Activated naive CD4-positive, alpha-beta T cell treated with anti-CD3 and anti-CD28 coated beads, Interleukin-2, amount 10 ng/mL, durations not matched to agents 7 days and 5 days (primary cell): ENCODE measurements at regions not wholly inside any gene's neighbourhood (a gene's known extent, or its start where the extent isn't known, plus 50 kb on each side); places are given as distances from the start of the nearest gene placed in this dataset.
"Not testable (repeated sequence)": the region's sequence is repeated elsewhere in the genome, so short reads cannot be mapped to it uniquely, and the experiment has no call there.

Source experiments
- CTCF ChIA-PET: fragments of 350-600 bp; sonication (Branson Sonifier 250); formaldehyde crosslinking; loops from one replicate; lab custom pipeline; 2021; ENCODE audit warnings: antibody characterized with exemption; lab: Charles Lee
- DNase-seq: peaks from one replicate; pipeline ENCODE4 v3.0.0-alpha.2; 2020
- H3K27ac Mint-ChIP-seq: one replicate; pipeline ENCODE4 v1.8.0; 2021; ENCODE audit warnings: mild to moderate bottlenecking, moderate library complexity, mixed read lengths
- H3K27me3 Mint-ChIP-seq: one replicate; pipeline ENCODE4 v1.8.0; 2021; ENCODE audit warnings: mild to moderate bottlenecking, mixed read lengths
- H3K36me3 Mint-ChIP-seq: one replicate; pipeline ENCODE4 v1.8.0; 2021; ENCODE audit warnings: mixed read lengths
- H3K4me1 Mint-ChIP-seq: one replicate; pipeline ENCODE4 v1.8.0; 2021; ENCODE audit warnings: mixed read lengths
- H3K4me3 Mint-ChIP-seq: one replicate; pipeline ENCODE4 v1.8.0; 2021; ENCODE audit warnings: mild to moderate bottlenecking, moderate library complexity, mixed read lengths
- H3K9me3 Mint-ChIP-seq: one replicate; pipeline ENCODE4 v1.8.0; 2021; ENCODE audit warnings: mixed read lengths

DNA sequence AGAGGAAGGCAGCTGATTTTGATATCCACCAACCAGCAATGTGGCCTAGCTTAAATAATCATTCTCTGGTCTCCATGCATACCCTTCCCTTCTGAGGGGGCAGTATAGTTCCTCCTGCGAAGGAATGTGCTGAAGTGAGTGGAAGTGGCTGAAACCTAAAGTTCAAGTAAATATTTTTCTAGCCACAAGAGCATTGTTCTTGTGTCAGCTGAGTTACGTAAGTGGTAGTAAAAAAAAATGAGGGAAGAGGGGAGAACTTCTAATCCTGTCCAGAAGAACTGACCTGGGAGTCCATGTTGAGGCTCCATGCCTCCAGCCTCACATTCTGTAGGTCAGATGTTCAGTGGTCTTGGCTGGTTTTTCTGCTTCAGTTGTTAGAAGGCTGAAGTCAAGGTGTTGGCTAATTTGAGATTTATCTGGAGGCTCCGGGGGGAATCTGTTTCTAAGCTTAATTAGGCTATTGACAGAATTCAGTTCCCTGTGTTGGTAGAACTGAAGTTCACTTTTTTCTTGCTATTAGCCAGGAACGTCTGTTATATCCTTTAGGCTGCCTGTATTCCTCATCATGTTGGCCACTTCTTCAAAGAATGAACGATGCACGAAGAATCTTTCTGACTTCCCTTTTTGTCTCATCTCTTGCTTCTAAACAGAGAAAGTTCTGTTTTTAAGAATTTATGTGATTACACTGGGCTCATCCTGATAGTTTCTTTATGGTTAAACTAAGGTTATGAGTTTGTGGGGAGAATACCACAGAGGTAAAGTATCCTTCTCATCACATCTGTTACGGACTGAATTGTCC, 207.1 kb upstream of the PRSS16 start:
- Mint-ChIP-seq H3K4me3 (no peak overlapping the region), H3K9me3 (no peaks in the 10 kb centered on the region), H3K27me3 (peaks cover 11% of the 10 kb centered on the region), H3K4me1 (no peaks in the 10 kb centered on the region), H3K36me3 (no peaks in the 10 kb centered on the region), H3K27ac (no peak overlapping the region)
- CTCF ChIA-PET, result interaction anchor here (0.6 kb wide), 1 partner anchor 48 kb away, joined by 3 read pairs; no protein-coding TSS in a partner anchor
- no peak for DNase-seq

DNA sequence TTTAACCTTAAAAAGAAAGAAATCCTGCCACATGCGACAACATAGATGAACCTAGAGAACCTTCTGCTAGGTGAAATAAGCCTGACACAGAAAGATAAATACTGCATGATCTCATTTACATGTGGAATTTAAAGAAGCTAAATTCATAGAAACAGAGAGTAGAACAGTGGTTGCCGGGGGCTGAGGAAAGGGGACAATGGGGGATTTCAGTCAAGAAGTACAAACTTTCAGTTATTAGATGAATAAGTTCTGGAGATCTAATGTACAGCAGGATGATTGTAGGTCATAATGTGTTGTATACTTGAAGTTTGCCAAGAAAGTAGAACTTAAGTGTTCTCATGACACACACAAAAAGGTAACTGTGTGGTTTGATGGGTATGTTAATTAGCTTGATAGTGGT, 204.3 kb upstream of the PRSS16 start:
- no peaks in the 10 kb centered on the region for H3K36me3 Mint-ChIP-seq
- CTCF ChIA-PET, result no interaction called here
- no peak for DNase-seq
- no peak overlapping the region for H3K27ac Mint-ChIP-seq
- peaks cover 9% of the 10 kb centered on the region for H3K27me3 Mint-ChIP-seq
- no peak overlapping the region for H3K4me3 Mint-ChIP-seq
- H3K4me1 Mint-ChIP-seq, result no peaks in the 10 kb centered on the region
- peaks cover 4% of the 10 kb centered on the region for H3K9me3 Mint-ChIP-seq

DNA sequence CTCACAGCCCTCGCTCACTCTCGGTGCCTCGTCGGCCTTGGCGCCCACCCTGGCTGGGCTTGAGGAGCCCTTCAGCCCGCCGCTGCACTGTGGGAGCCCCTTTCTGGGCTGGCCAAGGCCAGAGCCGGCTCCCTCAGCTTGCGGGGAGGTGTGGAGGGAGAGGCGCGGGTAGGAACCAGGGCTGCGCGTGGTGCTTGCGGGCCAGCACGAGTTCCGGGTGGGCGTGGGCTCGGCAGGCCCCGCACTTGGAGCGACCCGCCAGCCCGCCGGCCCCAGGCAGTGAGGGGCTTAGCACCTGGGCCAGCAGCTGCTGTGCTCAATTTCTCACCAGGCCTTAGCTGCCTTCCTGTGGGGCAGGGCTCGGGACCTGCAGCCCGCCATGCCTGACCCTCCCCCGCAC, 202.4 kb upstream of the PRSS16 start:
- H3K36me3 Mint-ChIP-seq, H3K4me1 Mint-ChIP-seq, CTCF ChIA-PET, H3K9me3 Mint-ChIP-seq, H3K4me3 Mint-ChIP-seq, H3K27ac Mint-ChIP-seq, H3K27me3 Mint-ChIP-seq, DNase-seq: not testable (repeated sequence)

DNA sequence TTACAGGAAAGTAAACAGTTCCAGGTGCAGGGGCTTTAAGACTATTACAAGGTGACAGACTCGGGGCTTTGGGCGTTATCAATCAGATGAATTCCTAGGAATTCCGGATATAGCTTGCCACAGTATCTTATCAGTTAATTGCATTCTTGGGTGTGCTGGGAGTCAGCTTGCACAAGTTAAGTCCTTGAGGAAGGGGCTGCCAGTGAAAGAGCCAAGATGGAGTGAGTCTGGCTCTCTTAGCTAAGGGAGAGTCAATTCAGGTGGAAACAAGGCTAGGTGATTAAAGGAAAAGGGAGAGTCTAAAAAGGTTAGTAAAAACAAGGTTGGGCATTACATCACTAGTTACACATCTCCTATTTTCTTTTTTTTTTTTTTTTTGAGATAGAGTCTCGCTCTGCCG, 199.8 kb upstream of the PRSS16 start:
- CTCF ChIA-PET, H3K36me3 Mint-ChIP-seq, H3K9me3 Mint-ChIP-seq, DNase-seq, H3K27ac Mint-ChIP-seq, H3K27me3 Mint-ChIP-seq, H3K4me3 Mint-ChIP-seq, H3K4me1 Mint-ChIP-seq: not testable (repeated sequence)

DNA sequence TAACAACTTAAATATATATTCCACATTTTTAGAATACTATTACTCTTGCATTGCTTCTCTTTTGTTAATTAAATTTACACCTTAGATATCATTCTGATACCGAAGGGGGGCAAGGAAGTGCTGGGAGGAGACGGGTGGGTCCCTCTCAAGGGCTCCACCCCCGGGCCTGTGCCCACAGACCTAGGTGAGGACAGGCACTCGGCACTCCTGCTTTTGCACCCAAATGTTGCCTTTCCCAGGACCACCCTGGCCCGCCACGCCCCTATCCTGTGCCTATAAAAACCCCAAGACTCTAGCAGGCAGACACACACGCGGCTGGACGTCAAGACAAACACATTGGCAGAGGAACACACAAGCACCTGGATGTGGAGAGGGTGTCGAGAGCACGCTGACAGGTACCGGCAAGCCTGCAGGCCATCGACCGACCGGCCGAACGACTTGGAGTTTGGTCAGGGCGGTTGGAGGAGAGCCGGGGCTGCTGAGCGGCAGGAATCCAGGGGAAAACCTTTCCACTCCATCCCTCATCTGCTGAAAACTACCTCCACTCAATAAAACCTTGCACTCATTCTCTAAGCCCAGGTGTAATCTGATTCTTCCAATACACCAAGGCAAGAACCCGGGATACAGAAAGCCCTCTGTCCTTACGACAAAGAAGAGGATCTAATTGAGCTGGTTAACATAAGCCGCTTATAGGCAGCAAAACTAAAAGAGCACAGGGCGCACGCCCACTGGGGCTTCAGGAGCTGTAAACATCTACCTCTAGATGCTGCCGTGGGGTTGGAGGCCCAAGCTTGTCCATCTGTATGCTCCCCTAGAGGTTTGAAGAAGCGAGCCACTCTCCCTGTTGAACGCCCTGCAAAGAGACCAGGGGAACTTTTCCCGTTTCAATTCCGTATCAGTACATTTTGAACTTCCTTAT, 197.4 kb upstream of the PRSS16 start:
- H3K27me3 Mint-ChIP-seq, result peaks cover 8% of the 10 kb centered on the region
- no peak overlapping the region for H3K27ac Mint-ChIP-seq

DNA sequence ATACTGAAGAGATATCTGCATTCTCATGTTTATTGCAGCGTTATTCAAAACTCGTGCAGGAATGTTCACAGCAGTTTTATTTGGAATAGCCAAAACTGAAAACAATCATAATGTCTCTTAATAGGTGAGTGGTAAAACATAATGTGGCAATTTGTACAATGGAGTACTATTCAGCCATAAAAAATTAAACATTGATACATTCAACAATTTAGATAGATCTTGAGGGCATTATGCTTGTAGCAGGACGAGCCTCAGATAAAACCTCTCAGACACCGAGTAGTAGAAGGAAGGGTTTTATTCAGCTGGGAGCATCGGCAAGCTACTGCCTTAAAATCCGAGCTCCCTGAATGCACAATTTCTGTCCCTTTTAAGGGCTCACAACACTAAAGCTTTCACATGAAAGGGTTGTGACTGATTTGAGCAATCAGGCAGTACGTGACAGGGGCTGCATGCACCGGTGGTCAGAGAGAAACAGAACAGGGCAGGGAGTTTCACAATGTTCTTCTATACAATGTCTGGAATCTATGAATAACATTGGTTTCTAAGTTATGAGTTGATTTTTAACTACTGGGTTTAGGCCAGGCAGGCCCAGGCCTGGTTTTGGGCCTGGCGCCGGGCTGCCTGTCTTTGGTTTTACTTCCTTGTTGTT, 195.3 kb upstream of the PRSS16 start:
- H3K36me3 Mint-ChIP-seq, CTCF ChIA-PET, H3K4me3 Mint-ChIP-seq, H3K4me1 Mint-ChIP-seq, H3K27ac Mint-ChIP-seq, H3K9me3 Mint-ChIP-seq, DNase-seq: not testable (repeated sequence)
- H3K27me3 Mint-ChIP-seq, result peaks cover 14% of the 10 kb centered on the region

More for the DNA sequence above, 197.4 kb upstream of the PRSS16 start:
- H3K4me1 Mint-ChIP-seq, result no peaks in the 10 kb centered on the region
- no peak overlapping the region for H3K4me3 Mint-ChIP-seq
- no peaks in the 10 kb centered on the region for H3K36me3 Mint-ChIP-seq
- CTCF ChIA-PET, result no interaction called here
- DNase-seq, result no peak
- H3K9me3 Mint-ChIP-seq, result peaks cover 4% of the 10 kb centered on the region

DNA sequence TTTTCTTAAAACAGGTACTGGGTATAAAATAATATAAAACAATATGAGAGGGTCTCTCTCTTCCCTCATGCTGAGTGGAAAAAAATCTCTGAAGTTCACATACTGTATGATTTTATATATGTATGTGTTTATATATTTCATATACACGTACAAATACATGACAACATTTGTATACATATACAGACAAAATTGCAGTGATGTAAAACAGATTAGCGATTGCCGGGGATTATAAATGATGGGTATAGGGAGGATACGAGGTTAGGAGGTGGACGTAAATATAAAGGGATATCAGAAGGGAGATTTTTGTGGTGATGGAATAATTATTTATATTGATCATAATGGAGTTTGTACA, 194.8 kb upstream of the PRSS16 start:
- no peaks in the 10 kb centered on the region for H3K36me3 Mint-ChIP-seq
- peaks cover 14% of the 10 kb centered on the region for H3K27me3 Mint-ChIP-seq

DNA sequence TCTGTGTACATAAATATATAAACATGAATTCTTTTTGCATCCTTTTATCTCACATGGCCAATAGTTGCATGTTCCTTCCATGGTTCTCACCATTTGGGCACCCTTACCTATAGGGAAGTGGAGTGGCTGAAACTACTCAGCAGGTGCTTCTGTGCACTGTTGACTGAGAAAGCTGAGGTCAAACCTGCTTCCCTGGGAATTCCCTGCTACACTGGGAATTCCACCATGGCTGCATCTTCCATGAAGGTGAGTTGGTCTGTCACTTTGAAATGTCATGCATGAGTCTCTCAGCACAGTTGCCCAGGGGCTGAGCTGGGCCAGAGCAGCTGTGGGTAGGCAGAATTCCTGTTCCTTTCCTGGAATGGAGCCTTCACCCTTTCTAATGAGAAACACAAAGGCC, 193.8 kb upstream of the PRSS16 start:
- no peaks in the 10 kb centered on the region for H3K36me3 Mint-ChIP-seq
- CTCF ChIA-PET, result no interaction called here
- no peak for DNase-seq
- no peak overlapping the region for H3K4me3 Mint-ChIP-seq
- no peak overlapping the region for H3K27ac Mint-ChIP-seq
- H3K9me3 Mint-ChIP-seq, result no peaks in the 10 kb centered on the region
- peaks cover 14% of the 10 kb centered on the region for H3K27me3 Mint-ChIP-seq
- H3K4me1 Mint-ChIP-seq, result no peaks in the 10 kb centered on the region

More for the DNA sequence above, 194.8 kb upstream of the PRSS16 start:
- H3K4me1 Mint-ChIP-seq, result no peaks in the 10 kb centered on the region
- H3K4me3 Mint-ChIP-seq, result no peak overlapping the region
- no peak for DNase-seq
- no peak overlapping the region for H3K27ac Mint-ChIP-seq
- H3K9me3 Mint-ChIP-seq, result no peaks in the 10 kb centered on the region
- CTCF ChIA-PET, result no interaction called here

DNA sequence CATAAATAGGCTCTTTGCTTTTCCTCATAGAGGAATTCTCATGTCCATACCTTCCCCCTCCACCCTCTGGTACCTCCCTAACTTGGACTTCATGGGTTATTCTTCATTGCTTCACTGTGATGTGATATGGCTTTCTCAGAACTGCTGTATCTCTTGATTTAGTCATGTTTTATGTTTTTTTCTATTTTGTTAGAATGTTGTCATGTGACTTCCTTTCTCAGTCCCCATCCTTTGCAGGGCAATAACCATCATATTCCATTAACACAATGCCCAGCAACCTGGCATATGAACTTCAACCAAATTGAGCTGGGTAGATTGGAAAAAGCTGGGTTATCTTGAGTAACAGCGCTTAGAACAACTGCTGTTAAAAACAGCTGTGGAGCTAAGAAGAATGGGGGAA, 190.9 kb upstream of the PRSS16 start:
- no peak for DNase-seq
- peaks cover 6% of the 10 kb centered on the region for H3K27me3 Mint-ChIP-seq
- no peak overlapping the region for H3K27ac Mint-ChIP-seq
- CTCF ChIA-PET, result no interaction called here
- H3K4me3 Mint-ChIP-seq, result no peak overlapping the region
- no peaks in the 10 kb centered on the region for H3K36me3 Mint-ChIP-seq
- H3K9me3 Mint-ChIP-seq, result no peaks in the 10 kb centered on the region
- H3K4me1 Mint-ChIP-seq, result no peaks in the 10 kb centered on the region

DNA sequence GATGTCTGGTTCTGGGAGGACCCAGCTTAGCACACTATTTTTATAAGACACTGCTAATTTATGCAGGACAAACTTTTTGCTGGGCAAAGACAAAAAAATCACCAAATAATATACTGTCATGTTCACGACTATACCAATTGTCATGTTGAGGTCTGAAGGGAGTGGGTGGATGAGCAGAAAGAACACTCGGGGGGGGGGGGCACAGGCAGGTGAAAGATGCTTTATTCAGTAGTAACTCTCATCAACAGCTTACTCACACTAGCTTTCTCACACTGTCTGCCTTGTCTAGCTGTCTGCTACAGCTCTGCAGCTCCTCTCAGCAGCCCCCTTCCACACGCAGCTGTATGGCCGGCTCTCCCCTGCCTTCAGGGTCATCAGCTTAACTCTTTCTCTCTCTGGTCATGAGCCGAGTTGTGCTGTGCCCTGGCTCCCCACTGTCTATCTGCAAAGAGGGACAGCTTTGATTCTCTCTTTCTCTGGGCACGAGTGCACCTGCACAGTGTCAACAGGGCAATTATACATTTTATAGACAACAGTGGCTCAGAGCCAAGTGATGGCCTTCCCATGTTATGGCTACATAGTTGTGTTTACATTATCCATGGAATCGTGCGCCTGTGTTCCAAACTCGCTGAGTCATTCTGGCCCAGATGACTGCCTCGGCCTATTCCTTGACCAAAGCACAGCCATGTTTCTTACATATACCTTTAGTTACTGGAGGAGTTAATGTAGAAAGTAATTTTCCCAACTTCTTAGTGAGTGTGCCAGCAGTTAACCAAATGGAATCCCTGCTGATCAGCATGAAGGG, 187.7 kb upstream of the PRSS16 start:
- CTCF ChIA-PET, result interaction anchor here (0.6 kb wide), 1 partner anchor 24 kb away, joined by 3 read pairs; no protein-coding TSS in a partner anchor
- Mint-ChIP-seq H3K36me3 (no peaks in the 10 kb centered on the region), H3K9me3 (no peaks in the 10 kb centered on the region), H3K4me1 (no peaks in the 10 kb centered on the region), H3K4me3 (no peak overlapping the region), H3K27ac (no peak overlapping the region), H3K27me3 (peaks cover 6% of the 10 kb centered on the region)
- no peak for DNase-seq

DNA sequence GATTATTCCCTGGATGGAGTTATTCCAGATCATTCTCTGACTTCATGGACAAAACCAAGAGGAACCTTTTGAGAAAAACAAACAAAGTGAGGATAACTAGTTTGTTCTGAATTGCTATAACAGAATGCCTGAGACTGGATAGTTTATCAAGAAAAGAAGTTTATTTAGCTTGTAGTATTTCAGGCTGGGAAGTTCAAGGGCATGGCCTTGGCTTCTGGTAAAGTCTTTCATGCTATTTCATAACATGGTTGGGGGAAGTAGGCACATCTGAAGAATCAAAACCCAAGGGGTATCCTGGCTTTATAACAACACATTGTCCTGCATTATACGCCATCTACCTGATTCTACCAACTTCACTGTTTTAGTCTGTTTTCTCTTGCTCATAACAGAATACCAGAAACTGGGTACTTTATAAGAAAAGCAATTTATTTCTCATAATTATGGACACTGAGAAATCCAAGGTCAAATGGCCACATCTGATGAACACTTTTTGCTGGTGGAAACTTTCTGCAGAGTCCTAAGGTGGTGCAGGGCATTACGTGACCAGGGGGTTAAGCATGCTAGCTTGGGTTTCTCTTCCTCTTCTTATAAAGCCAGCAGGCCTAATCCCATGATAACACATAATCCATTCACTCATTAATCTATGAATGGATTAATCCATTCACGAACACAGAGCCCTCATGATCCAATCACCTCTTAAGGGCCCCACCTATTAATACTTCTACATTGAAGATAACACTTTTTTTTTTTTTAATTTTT, 186.1 kb upstream of the PRSS16 start:
- DNase-seq, result no peak
- H3K27me3 Mint-ChIP-seq, result no peaks in the 10 kb centered on the region
- no peak overlapping the region for H3K4me3 Mint-ChIP-seq
- H3K9me3 Mint-ChIP-seq, result no peaks in the 10 kb centered on the region
- CTCF ChIA-PET, result no interaction called here
- no peaks in the 10 kb centered on the region for H3K36me3 Mint-ChIP-seq
- no peaks in the 10 kb centered on the region for H3K4me1 Mint-ChIP-seq
- no peak overlapping the region for H3K27ac Mint-ChIP-seq

DNA sequence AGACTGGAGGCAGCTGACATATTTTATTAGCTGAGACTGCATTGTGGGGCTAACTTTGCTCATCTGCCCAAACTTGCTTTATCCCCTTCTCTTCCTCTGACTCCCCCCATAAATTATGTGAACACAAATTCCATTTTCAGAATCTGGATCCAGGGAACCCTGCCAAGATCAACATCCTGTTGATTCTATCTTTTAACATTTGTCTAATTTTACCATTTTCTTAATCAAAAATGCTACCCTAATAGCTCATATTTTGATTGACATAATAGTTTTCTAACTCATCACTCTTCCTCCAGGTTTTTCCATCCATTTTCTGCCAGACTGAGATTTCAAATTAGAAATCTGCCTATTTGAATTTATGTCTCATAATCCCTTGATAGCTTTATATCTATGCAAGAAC, 184.7 kb upstream of the PRSS16 start:
- Mint-ChIP-seq H3K27ac (no peak overlapping the region), H3K9me3 (no peaks in the 10 kb centered on the region), H3K4me3 (no peak overlapping the region), H3K4me1 (no peaks in the 10 kb centered on the region), H3K27me3 (no peaks in the 10 kb centered on the region), H3K36me3 (no peaks in the 10 kb centered on the region)
- no peak for DNase-seq
- CTCF ChIA-PET, result no interaction called here

DNA sequence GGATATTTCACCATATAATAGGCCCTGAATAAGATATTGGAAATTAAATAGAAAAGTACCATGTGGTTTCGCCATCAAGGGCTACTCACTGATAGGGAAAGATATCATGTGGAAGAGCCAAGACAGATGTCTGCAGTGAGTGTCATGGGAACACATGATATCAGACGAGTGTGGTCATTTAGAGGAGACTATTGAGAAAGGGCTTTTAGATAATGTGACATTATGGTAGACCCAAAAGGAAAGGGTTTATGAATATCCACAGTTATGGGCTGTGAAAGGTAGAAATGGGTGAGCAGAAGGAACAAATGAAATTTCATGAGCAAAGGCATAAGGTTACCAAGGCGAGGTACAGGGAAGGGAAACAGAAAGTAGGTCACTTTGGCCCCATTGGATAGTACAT, 182.3 kb upstream of the PRSS16 start:
- Mint-ChIP-seq H3K9me3 (no peaks in the 10 kb centered on the region), H3K27ac (no peak overlapping the region), H3K27me3 (peaks cover 6% of the 10 kb centered on the region), H3K4me3 (no peak overlapping the region), H3K36me3 (no peaks in the 10 kb centered on the region), H3K4me1 (no peaks in the 10 kb centered on the region)
- no peak for DNase-seq
- CTCF ChIA-PET, result interaction anchor here (1.9 kb wide), 1 partner anchor 13 kb away, joined by 6 read pairs; no protein-coding TSS in a partner anchor
